BJ (cell line): ENCODE measurements at regions not wholly inside any gene's neighbourhood (a gene's known extent, or its start where the extent isn't known, plus 50 kb on each side); places are given as distances from the start of the nearest gene placed in this dataset.

Experiments used
- CTCF ChIA-PET: fragments of 350-600 bp; formaldehyde crosslinking; extraction: SDS; loops from one replicate; lab custom pipeline; 2021; ENCODE audit warnings: antibody characterized with exemption, inconsistent platforms; lab: Yijun Ruan, JAX
- POLR2A ChIA-PET: fragments of 300-600 bp; sonication (Branson Sonifier 250); formaldehyde crosslinking; extraction: SDS; loops from one replicate; lab custom pipeline; 2021; ENCODE audit warnings: antibody characterized with exemption; lab: Charles Lee
- DNase-seq: peaks from one replicate; pipeline ENCODE4 v3.0.0-alpha.2; 2011; ENCODE audit warnings: low read depth
- H3K27me3 ChIP-seq: 2 replicates; pipeline ENCODE4 v1.6.0; 2011; ENCODE audit warnings: low read length; ENCODE audit not compliant: control insufficient read depth, insufficient read depth
- H3K36me3 ChIP-seq: 2 replicates; pipeline ENCODE4 v1.5.1; 2011; ENCODE audit warnings: low read length; ENCODE audit not compliant: control insufficient read depth, insufficient read depth
- H3K4me3 ChIP-seq: 2 replicates; pipeline ENCODE4 v1.5.1; 2011; ENCODE audit warnings: low read depth, mild to moderate bottlenecking, control low read depth, low read length
- TF ChIP-seq, protein P1 (sequence below): IDR thresholded peaks from 2 replicates; pipeline ENCODE4 v1.5.1; 2011; ENCODE audit warnings: low read depth, mild to moderate bottlenecking, control low read depth, inconsistent platforms, low read length, moderate library complexity; ENCODE audit not compliant: insufficient read depth

DNA sequence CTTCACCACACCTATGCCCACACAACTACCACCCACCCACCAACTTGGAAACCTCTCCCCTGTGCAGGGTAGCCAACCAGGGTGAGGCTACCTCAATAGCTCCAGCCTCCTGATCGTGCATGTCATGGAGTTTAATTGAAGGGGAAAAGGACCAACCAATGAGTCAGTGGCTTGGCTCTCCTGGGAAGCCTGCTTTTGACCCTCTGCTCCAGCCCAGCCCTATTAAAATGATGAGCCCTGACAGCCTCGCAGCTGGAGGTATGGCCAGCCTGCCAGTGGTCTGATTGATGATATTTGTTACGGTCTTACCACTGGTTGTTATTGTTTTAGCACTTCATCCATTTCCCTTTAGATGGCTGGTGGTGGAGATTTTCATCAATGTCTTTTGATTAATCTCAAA is 280.4 kb downstream of the SH3GL2 start:
- POLR2A ChIA-PET: no interaction called here

DNA sequence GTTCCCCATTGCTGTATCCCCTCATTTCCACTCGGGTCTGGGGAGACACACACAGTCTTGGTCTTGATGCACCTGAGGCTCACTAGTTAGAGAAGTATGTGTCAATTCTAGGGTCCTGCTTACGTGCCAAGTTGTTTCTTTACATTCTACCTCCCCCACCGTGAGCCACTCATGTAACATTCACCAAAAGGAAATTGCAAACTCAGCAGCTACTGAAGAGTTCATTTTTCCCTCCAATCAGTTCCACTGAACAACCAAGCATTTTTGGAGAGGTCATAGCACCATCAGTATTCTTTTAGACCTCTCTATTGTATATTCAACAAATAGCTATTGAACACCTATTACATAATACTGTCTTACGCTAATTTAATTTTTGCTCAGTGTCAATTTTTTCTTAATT is 281.1 kb downstream of the SH3GL2 start:
- POLR2A ChIA-PET: no interaction called here
- Histone ChIP-seq H3K36me3 (no peaks in the 10 kb centered on the region), H3K4me3 (no peak overlapping the region), H3K27me3 (0 out of 2 replicates have a peak, but pooled peaks cover 2% of the 10 kb centered on the region)
- TF ChIP-seq, protein P1, sequence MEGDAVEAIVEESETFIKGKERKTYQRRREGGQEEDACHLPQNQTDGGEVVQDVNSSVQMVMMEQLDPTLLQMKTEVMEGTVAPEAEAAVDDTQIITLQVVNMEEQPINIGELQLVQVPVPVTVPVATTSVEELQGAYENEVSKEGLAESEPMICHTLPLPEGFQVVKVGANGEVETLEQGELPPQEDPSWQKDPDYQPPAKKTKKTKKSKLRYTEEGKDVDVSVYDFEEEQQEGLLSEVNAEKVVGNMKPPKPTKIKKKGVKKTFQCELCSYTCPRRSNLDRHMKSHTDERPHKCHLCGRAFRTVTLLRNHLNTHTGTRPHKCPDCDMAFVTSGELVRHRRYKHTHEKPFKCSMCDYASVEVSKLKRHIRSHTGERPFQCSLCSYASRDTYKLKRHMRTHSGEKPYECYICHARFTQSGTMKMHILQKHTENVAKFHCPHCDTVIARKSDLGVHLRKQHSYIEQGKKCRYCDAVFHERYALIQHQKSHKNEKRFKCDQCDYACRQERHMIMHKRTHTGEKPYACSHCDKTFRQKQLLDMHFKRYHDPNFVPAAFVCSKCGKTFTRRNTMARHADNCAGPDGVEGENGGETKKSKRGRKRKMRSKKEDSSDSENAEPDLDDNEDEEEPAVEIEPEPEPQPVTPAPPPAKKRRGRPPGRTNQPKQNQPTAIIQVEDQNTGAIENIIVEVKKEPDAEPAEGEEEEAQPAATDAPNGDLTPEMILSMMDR: no peak
- no peak for DNase-seq
- CTCF ChIA-PET: no interaction called here

More for the DNA sequence above, 280.4 kb downstream of the SH3GL2 start:
- TF ChIP-seq, protein P1: no peak
- H3K27me3 ChIP-seq: 0 out of 2 replicates have a peak, but pooled peaks cover 2% of the 10 kb centered on the region
- CTCF ChIA-PET: no interaction called here
- H3K4me3 ChIP-seq: no peak overlapping the region
- no peak for DNase-seq
- H3K36me3 ChIP-seq: no peaks in the 10 kb centered on the region

DNA sequence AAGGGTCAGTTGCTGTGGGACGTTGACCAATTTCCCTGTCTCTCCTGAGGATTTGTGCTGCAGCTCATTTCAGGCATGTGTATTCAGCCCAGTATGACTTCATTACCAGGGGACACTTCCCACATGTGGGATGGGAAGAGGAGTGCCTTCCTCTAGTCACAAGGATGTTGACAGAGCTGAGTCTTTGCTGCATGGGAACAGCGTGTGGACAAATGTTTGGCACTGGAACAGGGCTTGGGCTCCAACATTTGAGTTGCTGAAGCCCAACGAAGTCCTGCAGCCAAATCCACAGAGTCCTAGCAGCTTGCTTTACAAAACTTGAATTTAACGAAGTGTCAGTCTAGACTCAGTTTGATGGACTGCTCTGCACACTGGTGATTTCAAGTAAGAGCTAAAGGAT is 283.2 kb downstream of the SH3GL2 start:
- no peak overlapping the region for H3K4me3 ChIP-seq
- H3K27me3 ChIP-seq: no peaks in the 10 kb centered on the region
- H3K36me3 ChIP-seq: no peaks in the 10 kb centered on the region
- CTCF ChIA-PET: no interaction called here
- no peak for DNase-seq
- POLR2A ChIA-PET: no interaction called here
- TF ChIP-seq, protein P1: no peak

DNA sequence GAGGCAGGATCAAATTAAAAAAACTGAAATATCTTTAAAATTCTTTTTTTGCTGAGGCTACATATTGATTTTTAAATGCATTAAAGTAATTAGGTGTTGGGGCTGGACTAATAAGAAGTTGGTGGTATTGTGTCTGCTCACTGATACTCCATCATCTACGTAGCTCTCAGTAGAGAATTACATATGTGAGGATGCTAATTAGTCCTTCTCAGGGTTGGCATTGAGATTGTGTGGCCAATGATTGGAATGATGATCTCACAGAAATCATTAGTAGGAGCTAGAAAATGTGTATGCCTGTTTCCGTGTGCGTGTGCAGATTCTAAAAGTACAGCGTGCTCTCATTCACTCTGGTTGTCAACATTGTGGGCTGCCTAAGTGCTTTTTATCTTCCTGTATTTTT is 283.8 kb downstream of the SH3GL2 start:
- H3K36me3 ChIP-seq: no peaks in the 10 kb centered on the region
- DNase-seq: no peak
- CTCF ChIA-PET: no interaction called here
- no peak overlapping the region for H3K4me3 ChIP-seq
- POLR2A ChIA-PET: no interaction called here
- no peaks in the 10 kb centered on the region for H3K27me3 ChIP-seq
- TF ChIP-seq, protein P1: no peak

DNA sequence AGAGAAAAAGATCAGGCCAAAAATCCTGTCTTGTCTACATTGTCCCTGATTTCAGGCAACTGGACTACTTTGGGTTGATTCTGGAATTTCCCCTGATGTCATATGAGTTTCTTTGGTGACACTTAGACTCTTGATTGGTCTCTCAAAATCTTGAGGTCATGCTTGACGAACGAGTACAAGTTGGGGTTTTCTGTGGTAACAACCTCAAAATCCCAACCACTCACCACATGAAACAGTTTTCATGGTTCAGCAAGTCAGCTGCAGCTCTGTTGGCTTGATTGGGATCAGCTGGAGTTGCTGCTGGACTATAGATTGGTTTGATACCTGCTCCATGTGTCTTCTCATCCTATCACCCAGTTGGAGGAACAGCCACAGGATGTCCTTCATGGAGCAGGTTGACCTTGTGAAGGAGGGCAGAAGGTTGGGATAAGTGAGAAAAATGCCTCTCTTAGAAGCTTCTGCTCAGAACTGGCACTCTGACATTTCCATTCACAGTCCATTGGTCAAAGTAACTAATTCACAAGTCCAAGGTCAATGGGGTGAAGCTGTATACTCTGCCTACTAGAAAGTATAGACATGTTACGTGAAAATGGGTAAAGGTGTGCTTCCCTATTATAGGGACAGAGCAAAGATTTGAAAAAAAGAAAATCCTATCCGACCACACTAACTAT is 284.5 kb downstream of the SH3GL2 start:
- H3K4me3 ChIP-seq: no peak overlapping the region
- TF ChIP-seq, protein P1: no peak
- POLR2A ChIA-PET: no interaction called here

More for the DNA sequence above, 284.5 kb downstream of the SH3GL2 start:
- CTCF ChIA-PET: interaction anchor here (1.1 kb wide), 1 partner anchor 9 kb away, joined by 3 read pairs; no protein-coding TSS in a partner anchor
- Histone ChIP-seq H3K27me3 (no peaks in the 10 kb centered on the region), H3K36me3 (no peaks in the 10 kb centered on the region)
- DNase-seq: no peak
